H1 (cell line): ENCODE measurements at regions not wholly inside any gene's neighbourhood (a gene's known extent, or its start where the extent isn't known, plus 50 kb on each side); places are given as distances from the start of the nearest gene placed in this dataset.

Experiments
- CTCF ChIA-PET: fragments of 300-600 bp; sonication (Branson Sonifier 250); formaldehyde crosslinking; loops from one replicate; lab custom pipeline; 2021; ENCODE audit not compliant: partially characterized antibody; lab: Charles Lee
- POLR2A ChIA-PET: fragments of 300-600 bp; sonication (Branson Sonifier 250); formaldehyde crosslinking; loops from one replicate; lab custom pipeline; 2021; ENCODE audit warnings: inconsistent platforms; ENCODE audit not compliant: partially characterized antibody; lab: Charles Lee
- DNase-seq, 2 experiments: peaks; one replicate each; pipeline versions ENCODE4 v3.0.0 to v3.0.0-alpha.2; 2010 to 2022; ENCODE audit warnings: low spot score in 2 of 2, low read depth in 1 of 2, mixed read lengths in 1 of 2
- FAIRE-seq: peaks from 2 replicates; lab custom pipeline; 2011; peaks lifted over from hg19 to GRCh38; lab: Jason Lieb, UNC
- H2AFZ ChIP-seq: 2 replicates; pipeline ENCODE4 v1.8.1; 2012; ENCODE audit warnings: low read length, inconsistent platforms
- H2AK5ac ChIP-seq: 2 replicates; pipeline ENCODE4 v1.6.1; 2013; ENCODE audit warnings: low read depth, low read length
- H2BK120ac ChIP-seq: replicated peaks from 2 replicates; pipeline ENCODE3; 2013; ENCODE audit warnings: low read depth, low read length, inconsistent platforms
- H2BK12ac ChIP-seq: 2 replicates; pipeline ENCODE4 v1.6.1; 2013; ENCODE audit warnings: low read depth, low read length
- H2BK15ac ChIP-seq: 2 replicates; pipeline ENCODE4 v1.6.1; 2013; ENCODE audit warnings: low read length
- H2BK20ac ChIP-seq: 2 replicates; pipeline ENCODE4 v1.6.1; 2013; ENCODE audit warnings: low read length
- H2BK5ac ChIP-seq: 2 replicates; pipeline ENCODE4 v1.6.1; 2013; ENCODE audit warnings: low read depth, low read length
- H3K14ac ChIP-seq: 2 replicates; pipeline ENCODE4 v1.6.1; 2013; ENCODE audit warnings: inconsistent platforms; ENCODE audit not compliant: insufficient read length
- H3K18ac ChIP-seq: 2 replicates; pipeline ENCODE4 v1.6.1; 2013; ENCODE audit warnings: low read length; ENCODE audit errors: extremely low read depth
- H3K23ac ChIP-seq: 2 replicates; pipeline ENCODE4 v1.6.1; 2013; ENCODE audit warnings: inconsistent platforms; ENCODE audit not compliant: insufficient read length
- H3K23me2 ChIP-seq: 2 replicates; pipeline ENCODE4 v1.6.1; 2013; ENCODE audit warnings: low read depth, low read length
- H3K27ac ChIP-seq: 2 replicates; pipeline ENCODE4 v1.6.1; 2011; ENCODE audit warnings: low read depth, low read length, inconsistent platforms
- H3K27me3 ChIP-seq, 4 experiments: replicated peaks in 1 of 4; 1 replicate in 1 of 4; 2 replicates in 3 of 4; pipeline versions ENCODE4 v1.6.1 to v1.8.1; 2011 to 2013; ENCODE audit warnings: low read length in 3 of 4, mild to moderate bottlenecking in 3 of 4, inconsistent platforms in 2 of 4, mixed read lengths in 2 of 4, moderate library complexity in 1 of 4; ENCODE audit not compliant: control insufficient read depth in 3 of 4, insufficient read depth in 3 of 4; ENCODE audit errors: extremely low read depth in 1 of 4
- H3K36me3 ChIP-seq, 4 experiments: 2 replicates each; pipeline versions ENCODE4 v1.6.1 to v1.8.1; 2011 to 2013; ENCODE audit warnings: mild to moderate bottlenecking in 4 of 4, low read length in 3 of 4, moderate library complexity in 2 of 4, control low read depth in 1 of 4, inconsistent platforms in 1 of 4; ENCODE audit not compliant: insufficient read depth in 4 of 4, control insufficient read depth in 2 of 4
- H3K4ac ChIP-seq: replicated peaks from 2 replicates; pipeline ENCODE3; 2013; ENCODE audit warnings: low read length, low read depth, mixed read lengths, inconsistent platforms; ENCODE audit not compliant: insufficient read length
- H3K4me1 ChIP-seq, 4 experiments: replicated peaks in 1 of 4; 1 replicate in 1 of 4; 2 replicates in 3 of 4; pipeline versions ENCODE4 v1.6.1 to v1.8.1; 2011 to 2013; ENCODE audit warnings: low read length in 3 of 4, inconsistent platforms in 2 of 4, mixed read lengths in 1 of 4; ENCODE audit not compliant: insufficient read depth in 4 of 4, control insufficient read depth in 3 of 4
- H3K4me2 ChIP-seq, 2 experiments: 2 replicates each; pipeline versions ENCODE4 v1.6.1 to v1.8.1; 2011 to 2013; ENCODE audit warnings: low read depth in 2 of 2, low read length in 2 of 2, control low read depth in 1 of 2, inconsistent platforms in 1 of 2, mild to moderate bottlenecking in 1 of 2; ENCODE audit not compliant: insufficient read depth in 1 of 2
- H3K4me3 ChIP-seq, 4 experiments: fragments of 200-600, 300-600 bp in 1 of 4; sonication (generic), shearing (Covaris generic), sonication (Bioruptor Twin) in 1 of 4; 2 replicates each; pipeline versions ENCODE4 v1.5.1 to v1.8.1; 2011 to 2016; ENCODE audit warnings: low read length in 4 of 4, low read depth in 3 of 4, control low read depth in 2 of 4, inconsistent platforms in 2 of 4, mild to moderate bottlenecking in 2 of 4, mixed read lengths in 1 of 4, moderate library complexity in 1 of 4; ENCODE audit not compliant: insufficient read depth in 2 of 4; ENCODE audit errors: extremely low read depth in 1 of 4
- H3K56ac ChIP-seq: replicated peaks from 2 replicates; pipeline ENCODE3; 2013; ENCODE audit warnings: low read depth, mild to moderate bottlenecking, mixed read lengths, low read length, inconsistent platforms; ENCODE audit not compliant: insufficient read length
- H3K79me1 ChIP-seq: 2 replicates; pipeline ENCODE4 v1.6.1; 2013; ENCODE audit warnings: low read depth, low read length, control low read depth
- H3K79me2 ChIP-seq, 2 experiments: 2 replicates each; pipeline versions ENCODE4 v1.6.1 to v1.8.1; 2012 to 2013; ENCODE audit warnings: low read length in 2 of 2, mild to moderate bottlenecking in 2 of 2, inconsistent platforms in 1 of 2; ENCODE audit not compliant: insufficient read depth in 2 of 2, control insufficient read depth in 1 of 2
- H3K9ac ChIP-seq, 4 experiments: replicated peaks in 1 of 4; 1 replicate in 1 of 4; 2 replicates in 3 of 4; pipeline versions ENCODE4 v1.6.1 to v1.8.1; 2011 to 2013; ENCODE audit warnings: low read depth in 3 of 4, low read length in 3 of 4, control low read depth in 2 of 4, mild to moderate bottlenecking in 2 of 4, moderate library complexity in 2 of 4, inconsistent platforms in 1 of 4; ENCODE audit errors: extremely low read depth in 1 of 4
- H3K9me3 ChIP-seq, 2 experiments: 2 replicates each; pipeline versions ENCODE4 v1.6.1 to v1.8.1; 2012 to 2013; ENCODE audit warnings: mild to moderate bottlenecking in 2 of 2, moderate library complexity in 2 of 2, control low read depth in 1 of 2, inconsistent platforms in 1 of 2, low read depth in 1 of 2, low read length in 1 of 2, mixed read lengths in 1 of 2; ENCODE audit not compliant: insufficient read depth in 2 of 2
- H4K20me1 ChIP-seq, 2 experiments: replicated peaks in 1 of 2; 2 replicates each; pipeline versions ENCODE3 to v1.8.1; 2011 to 2013; ENCODE audit warnings: inconsistent platforms in 2 of 2, low read length in 2 of 2, mild to moderate bottlenecking in 1 of 2; ENCODE audit not compliant: insufficient read depth in 2 of 2, control insufficient read depth in 1 of 2
- H4K5ac ChIP-seq: 2 replicates; pipeline ENCODE4 v1.6.1; 2013; ENCODE audit warnings: low read length, low read depth, mixed read lengths, inconsistent platforms; ENCODE audit not compliant: insufficient read length
- H4K8ac ChIP-seq: 2 replicates; pipeline ENCODE4 v1.8.0; 2013; ENCODE audit warnings: mild to moderate bottlenecking, moderate library complexity, low read length, inconsistent platforms; ENCODE audit not compliant: insufficient read depth; ENCODE audit errors: extremely low read depth
- H4K91ac ChIP-seq: replicated peaks from 2 replicates; pipeline ENCODE3; 2013; ENCODE audit warnings: low read length, mixed read lengths, inconsistent platforms; ENCODE audit not compliant: insufficient read length
- GABPA ChIP-seq: IDR thresholded peaks from 2 replicates; pipeline ENCODE4 v1.6.1; 2011; ENCODE audit warnings: mild to moderate bottlenecking, low read length, moderate library complexity, borderline replicate concordance; ENCODE audit not compliant: insufficient read depth
- HDAC2 ChIP-seq, 2 experiments: fragments of 300-600 bp in 1 of 2; sonication (generic) in 1 of 2; IDR thresholded peaks; 2 replicates each; pipeline ENCODE4 v1.6.1; 2011 to 2012; ENCODE audit warnings: low read depth in 2 of 2, low read length in 2 of 2, mild to moderate bottlenecking in 2 of 2, moderate library complexity in 2 of 2, borderline replicate concordance in 1 of 2, inconsistent platforms in 1 of 2
- NANOG ChIP-seq: IDR thresholded peaks from 2 replicates; pipeline ENCODE4 v1.6.1; 2011; ENCODE audit warnings: low read length, low read depth, mild to moderate bottlenecking, inconsistent platforms; ENCODE audit not compliant: insufficient read depth, poor library complexity, severe bottlenecking
- TAF1 ChIP-seq: IDR thresholded peaks from 2 replicates; pipeline ENCODE4 v1.6.1; 2011; ENCODE audit warnings: mild to moderate bottlenecking, low read depth, low read length
- WGBS, 2 experiments: shearing (Covaris generic) in 1 of 2; methylation state at CpG; one replicate each; pipeline versions ENCODE4 v1.1.6 to v1.1.7; 2013 to 2015; ENCODE audit warnings: low lambda C conversion rate in 2 of 2, mixed read lengths in 2 of 2, inconsistent platforms in 1 of 2, low coverage in 1 of 2, missing lambda C conversion rate in 1 of 2; ENCODE audit not compliant: insufficient replicate concordance in 2 of 2, insufficient coverage in 1 of 2, insufficient read length in 1 of 2; ENCODE audit errors: extremely low coverage in 1 of 2, missing lambda C conversion rate in 1 of 2; 5-methylcytosine and 5-hydroxymethylcytosine counted together

DNA sequence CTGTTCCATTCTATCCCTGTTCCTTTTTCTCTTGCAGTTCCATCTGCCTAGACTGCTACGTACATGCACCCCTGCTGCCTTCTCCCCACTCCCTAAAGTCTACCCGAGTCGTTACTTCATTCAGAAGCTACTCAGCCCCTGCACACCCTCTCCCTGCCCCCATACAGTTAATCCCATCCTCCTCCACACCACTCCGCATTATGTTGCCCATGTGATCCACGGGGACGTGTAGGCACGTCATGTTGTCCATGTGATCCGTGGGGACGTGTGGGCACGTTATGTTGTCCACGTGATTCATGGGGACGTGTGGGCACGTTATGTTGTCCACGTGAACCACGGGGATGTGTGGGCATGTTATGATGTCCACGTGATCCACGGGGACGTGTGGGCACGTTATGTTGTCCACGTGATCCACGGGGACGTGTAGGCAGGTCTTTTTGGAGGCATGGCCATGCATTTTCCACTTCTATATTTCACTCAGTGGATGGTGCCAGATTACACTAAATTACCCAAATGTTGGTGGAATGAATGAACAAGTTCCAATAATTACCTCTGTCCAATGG lies 299.5 kb downstream of the DCDC2C start:
- ChIA-PET POLR2A (no interaction called here), CTCF (no interaction called here)
- Histone ChIP-seq H3K27me3 (no peaks in the 10 kb centered on the region), H3K27ac (no peak overlapping the region), H2AFZ (no peak overlapping the region), H3K23me2 (no peaks in the 10 kb centered on the region), H3K23ac (no peak overlapping the region), H3K79me1 (no peaks in the 10 kb centered on the region; the same call in 1 of the 2 replicates), H2BK120ac (no peak overlapping the region), H4K8ac (no peak overlapping the region), H4K5ac (no peak overlapping the region), H2BK20ac (no peak overlapping the region), H2BK5ac (no peak overlapping the region), H3K14ac (no peak overlapping the region), H3K4me1 (no peaks in the 10 kb centered on the region), H4K91ac (no peak overlapping the region), H3K9me3 (peaks cover 0 to 2% of the 10 kb centered on the region in 2 experiments; a peak in 2 of 4 replicates), H3K4me2 (no peak overlapping the region), H2BK15ac (no peak overlapping the region), H3K79me2 (no peaks in the 10 kb centered on the region), H3K36me3 (no peaks in the 10 kb centered on the region), H3K18ac (no peak overlapping the region), H3K4ac (no peak overlapping the region), H2BK12ac (no peak overlapping the region), H2AK5ac (no peak overlapping the region), H4K20me1 (no peaks in the 10 kb centered on the region), H3K4me3 (no peak overlapping the region), H3K9ac (no peak overlapping the region), H3K56ac (no peak overlapping the region)
- WGBS, 2 experiments, result 92% methylated on average over 22 of the region's 22 CpGs; no CpG with 5 or more reads in 1 of the 2 experiments
- TF ChIP-seq GABPA (no peak), NANOG (no peak), TAF1 (no peak), HDAC2 (IDR thresholded peaks at IDR 0.05; ENCODE audit: borderline replicate concordance in 1 of 2, low read depth in 2 of 2, low read length in 2 of 2) (no peak)
- no peak for DNase-seq
- no peak for FAIRE-seq
